GM18502 (cell line): ENCODE measurements at regions not wholly inside any gene's neighbourhood (a gene's known extent, or its start where the extent isn't known, plus 50 kb on each side); places are given as distances from the start of the nearest gene placed in this dataset.

Experiments
- ATAC-seq: cut with Tn5 transposase; IDR thresholded peaks from one replicate; pipeline ENCODE4 v1.9.1; 2021; ENCODE audit warnings: mild to moderate bottlenecking; ENCODE audit not compliant: unreplicated experiment, poor library complexity

GRCh38 chr4:144202081-144202480 is 61.6 kb upstream of the GYPA start:
- ATAC-seq = no peak

- no peak for ATAC-seq
These were observed 62.6 kb upstream of the GYPA start for GRCh38 chr4:144203155-144203554.

GRCh38 chr4:144204431-144204830 is 63.9 kb upstream of the GYPA start:
- ATAC-seq = no peak

GRCh38 chr4:144206711-144207110 is 66.2 kb upstream of the GYPA start:
- ATAC-seq = no peak

GRCh38 chr4:144208074-144208473 is 67.6 kb upstream of the GYPA start:
- no peak for ATAC-seq

- ATAC-seq = no peak
These were observed 69.0 kb upstream of the GYPA start for GRCh38 chr4:144209491-144209890.

- ATAC-seq = no peak
These were observed 72.9 kb upstream of the GYPA start for GRCh38 chr4:144213371-144213770.

GRCh38 chr4:144223149-144223548 is 82.6 kb upstream of the GYPA start:
- no peak for ATAC-seq

GRCh38 chr4:144223661-144224060 is 83.1 kb upstream of the GYPA start:
- no peak for ATAC-seq

GRCh38 chr4:144259285-144259684 is 118.8 kb upstream of the GYPA start:
- no peak for ATAC-seq

GRCh38 chr4:144267084-144267483 is 126.6 kb upstream of the GYPA start:
- no peak for ATAC-seq

GRCh38 chr4:144280688-144281087 is 140.2 kb upstream of the GYPA start:
- no peak for ATAC-seq

GRCh38 chr4:144283526-144283925 is 143.0 kb upstream of the GYPA start:
- ATAC-seq = no peak

- no peak for ATAC-seq
These were observed 143.5 kb upstream of the GYPA start for GRCh38 chr4:144284026-144284425.

- peak; percentile 97 for ATAC-seq
These were observed 147.7 kb upstream of the GYPA start for GRCh38 chr4:144288011-144288903.

- no peak for ATAC-seq
These were observed 149.3 kb upstream of the GYPA start for GRCh38 chr4:144289667-144290428.

GRCh38 chr4:144291164-144291563 is 150.6 kb upstream of the GYPA start:
- no peak for ATAC-seq

- no peak for ATAC-seq
These were observed 153.7 kb upstream of the GYPA start for GRCh38 chr4:144294211-144294610.

GRCh38 chr4:144295286-144295995 is 154.9 kb upstream of the GYPA start:
- no peak for ATAC-seq

GRCh38 chr4:144296941-144297340 is 156.4 kb upstream of the GYPA start:
- no peak for ATAC-seq

GRCh38 chr4:144298519-144298918 is 158.0 kb upstream of the GYPA start:
- no peak for ATAC-seq
